SK-N-SH (cell line): ENCODE measurements at regions not wholly inside any gene's neighbourhood (a gene's known extent, or its start where the extent isn't known, plus 50 kb on each side); places are given as distances from the start of the nearest gene placed in this dataset.

Experiments used
- CTCF ChIP-seq: fragments of 200-600 bp; sonication (generic); IDR thresholded peaks from 2 replicates; pipeline ENCODE4 v1.6.1; 2017; ENCODE audit warnings: antibody characterized with exemption, mild to moderate bottlenecking, moderate library complexity
- EZH2phosphoT487 ChIP-seq: fragments of 200-600 bp; sonication (generic); IDR thresholded peaks from 2 replicates; pipeline ENCODE4 v1.6.1; 2017; ENCODE audit warnings: low read depth, mixed run types, mild to moderate bottlenecking, antibody characterized with exemption, moderate library complexity, borderline replicate concordance
- GABPA ChIP-seq: IDR thresholded peaks from 2 replicates; pipeline ENCODE4 v1.4.0; 2012; ENCODE audit warnings: low read depth, mild to moderate bottlenecking
- GATA2 ChIP-seq: sonication (generic); formaldehyde crosslinking; IDR thresholded peaks from 2 replicates; pipeline ENCODE4 v1.5.0; 2020; ENCODE audit warnings: mild to moderate bottlenecking, missing genetic modification reagents
- RAD21 ChIP-seq: IDR thresholded peaks from 2 replicates; pipeline ENCODE4 v1.6.1; 2012; ENCODE audit warnings: mild to moderate bottlenecking, low read length
- RCOR1 ChIP-seq: fragments of 150-350 bp; IDR thresholded peaks from 2 replicates; pipeline ENCODE4 v1.6.1; 2017; ENCODE audit warnings: antibody characterized with exemption, low read length
- TCF12 ChIP-seq: IDR thresholded peaks from 2 replicates; pipeline ENCODE4 v1.4.0; 2012
- TEAD4 ChIP-seq: IDR thresholded peaks from 2 replicates; pipeline ENCODE4 v1.4.0; 2012; ENCODE audit warnings: mild to moderate bottlenecking, borderline replicate concordance; ENCODE audit not compliant: insufficient read depth
- USF2 ChIP-seq: fragments of 150-350 bp; IDR thresholded peaks from 2 replicates; pipeline ENCODE4 v1.6.1; 2017; ENCODE audit warnings: antibody characterized with exemption, low read length, low read depth, borderline replicate concordance
- YY1 ChIP-seq: IDR thresholded peaks from 2 replicates; pipeline ENCODE4 v1.4.0; 2012; ENCODE audit warnings: low read depth, mild to moderate bottlenecking
- TF ChIP-seq, protein P1 (sequence below): IDR thresholded peaks from 2 replicates; pipeline ENCODE4 v1.6.1; 2012; ENCODE audit warnings: mild to moderate bottlenecking, low read depth, low read length, moderate library complexity

GRCh38 chr4:106810122-106810521 lies 226.0 kb downstream of the DKK2 start:
- TF ChIP-seq CTCF (no peak), RAD21 (no peak), GABPA (no peak), EZH2phosphoT487 (no peak), TEAD4 (no peak), GATA2 (no peak), RCOR1 (no peak), TCF12 (no peak), USF2 (no peak), YY1 (no peak)
- TF ChIP-seq, protein P1, sequence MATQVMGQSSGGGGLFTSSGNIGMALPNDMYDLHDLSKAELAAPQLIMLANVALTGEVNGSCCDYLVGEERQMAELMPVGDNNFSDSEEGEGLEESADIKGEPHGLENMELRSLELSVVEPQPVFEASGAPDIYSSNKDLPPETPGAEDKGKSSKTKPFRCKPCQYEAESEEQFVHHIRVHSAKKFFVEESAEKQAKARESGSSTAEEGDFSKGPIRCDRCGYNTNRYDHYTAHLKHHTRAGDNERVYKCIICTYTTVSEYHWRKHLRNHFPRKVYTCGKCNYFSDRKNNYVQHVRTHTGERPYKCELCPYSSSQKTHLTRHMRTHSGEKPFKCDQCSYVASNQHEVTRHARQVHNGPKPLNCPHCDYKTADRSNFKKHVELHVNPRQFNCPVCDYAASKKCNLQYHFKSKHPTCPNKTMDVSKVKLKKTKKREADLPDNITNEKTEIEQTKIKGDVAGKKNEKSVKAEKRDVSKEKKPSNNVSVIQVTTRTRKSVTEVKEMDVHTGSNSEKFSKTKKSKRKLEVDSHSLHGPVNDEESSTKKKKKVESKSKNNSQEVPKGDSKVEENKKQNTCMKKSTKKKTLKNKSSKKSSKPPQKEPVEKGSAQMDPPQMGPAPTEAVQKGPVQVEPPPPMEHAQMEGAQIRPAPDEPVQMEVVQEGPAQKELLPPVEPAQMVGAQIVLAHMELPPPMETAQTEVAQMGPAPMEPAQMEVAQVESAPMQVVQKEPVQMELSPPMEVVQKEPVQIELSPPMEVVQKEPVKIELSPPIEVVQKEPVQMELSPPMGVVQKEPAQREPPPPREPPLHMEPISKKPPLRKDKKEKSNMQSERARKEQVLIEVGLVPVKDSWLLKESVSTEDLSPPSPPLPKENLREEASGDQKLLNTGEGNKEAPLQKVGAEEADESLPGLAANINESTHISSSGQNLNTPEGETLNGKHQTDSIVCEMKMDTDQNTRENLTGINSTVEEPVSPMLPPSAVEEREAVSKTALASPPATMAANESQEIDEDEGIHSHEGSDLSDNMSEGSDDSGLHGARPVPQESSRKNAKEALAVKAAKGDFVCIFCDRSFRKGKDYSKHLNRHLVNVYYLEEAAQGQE = no peak
